Loucy (cell line): ENCODE measurements at regions not wholly inside any gene's neighbourhood (a gene's known extent, or its start where the extent isn't known, plus 50 kb on each side); places are given as distances from the start of the nearest gene placed in this dataset.

Experiments
- H2AFZ ChIP-seq: fragments of 200-600 bp; sonication (generic); 2 replicates; pipeline ENCODE4 v1.6.0; 2016; ENCODE audit warnings: antibody characterized with exemption, mild to moderate bottlenecking, low read length, moderate library complexity
- H3F3A ChIP-seq: fragments of 200-600 bp; 2 replicates; pipeline ENCODE4 v1.6.0; 2016; ENCODE audit warnings: antibody characterized with exemption, low read depth, mild to moderate bottlenecking
- H3K27me3 ChIP-seq: fragments of 200-600 bp; sonication (generic); 2 replicates; pipeline ENCODE4 v1.6.1; 2014; ENCODE audit warnings: low read length, mild to moderate bottlenecking; ENCODE audit not compliant: insufficient read depth, poor library complexity, severe bottlenecking
- H3K36me3 ChIP-seq: fragments of 200-600 bp; sonication (generic); 2 replicates; pipeline ENCODE4 v1.6.1; 2016; ENCODE audit warnings: low read length; ENCODE audit not compliant: insufficient read depth
- H3K4me1 ChIP-seq: fragments of 200-600 bp; sonication (generic); 2 replicates; pipeline ENCODE4 v1.5.1; 2014; ENCODE audit warnings: low read length, mild to moderate bottlenecking; ENCODE audit not compliant: insufficient read depth, poor library complexity, severe bottlenecking
- H3K4me2 ChIP-seq: fragments of 200-600 bp; sonication (generic); 2 replicates; pipeline ENCODE4 v1.6.0; 2014; ENCODE audit warnings: antibody characterized with exemption, low read length, low read depth, mild to moderate bottlenecking; ENCODE audit not compliant: poor library complexity, severe bottlenecking
- H3K4me3 ChIP-seq: fragments of 200-600 bp; sonication (generic); 2 replicates; pipeline ENCODE4 v1.5.1; 2014; ENCODE audit warnings: low read length, mild to moderate bottlenecking, mixed read lengths; ENCODE audit not compliant: poor library complexity, severe bottlenecking
- H3K79me2 ChIP-seq: fragments of 200-600 bp; sonication (generic); 2 replicates; pipeline ENCODE4 v1.6.1; 2014; ENCODE audit warnings: low read length; ENCODE audit not compliant: insufficient read depth
- H3K9ac ChIP-seq: fragments of 200-600 bp; sonication (generic); 2 replicates; pipeline ENCODE4 v1.6.0; 2014; ENCODE audit warnings: mild to moderate bottlenecking, low read depth, low read length, moderate library complexity; ENCODE audit not compliant: poor library complexity, severe bottlenecking
- H3K9me2 ChIP-seq: fragments of 200-600 bp; sonication (generic); replicated peaks from 2 replicates; pipeline ENCODE4 v1.6.1; 2016; ENCODE audit warnings: low read depth, low read length, mixed read lengths
- H3K9me3 ChIP-seq: fragments of 200-600 bp; sonication (generic); 2 replicates; pipeline ENCODE4 v1.6.1; 2014; ENCODE audit warnings: mild to moderate bottlenecking, antibody characterized with exemption, low read length, low read depth; ENCODE audit not compliant: insufficient read depth
- H4K20me1 ChIP-seq: fragments of 200-600 bp; sonication (generic); 2 replicates; pipeline ENCODE4 v1.6.0; 2014; ENCODE audit warnings: antibody characterized with exemption, low read length, mild to moderate bottlenecking; ENCODE audit not compliant: insufficient read depth, poor library complexity, severe bottlenecking
- CTCF ChIP-seq: fragments of 200-600 bp; sonication (generic); conservative IDR thresholded peaks from 2 replicates; pipeline ENCODE4 v1.5.1; 2014; ENCODE audit warnings: mild to moderate bottlenecking, antibody characterized with exemption, low read length
- EZH2phosphoT487 ChIP-seq: fragments of 200-600 bp; IDR thresholded peaks from 2 replicates; pipeline ENCODE4 v1.6.1; 2018; ENCODE audit warnings: antibody characterized with exemption, mild to moderate bottlenecking, moderate library complexity, borderline replicate concordance

- no peaks in the 10 kb centered on the region for H3K36me3 ChIP-seq
- H3K9me2 ChIP-seq = no peaks in the 10 kb centered on the region
- H4K20me1 ChIP-seq = no peaks in the 10 kb centered on the region
- TF ChIP-seq EZH2phosphoT487 = no peak
- TF ChIP-seq CTCF = no peak
- H3K27me3 ChIP-seq = no peaks in the 10 kb centered on the region
- no peak overlapping the region for H2AFZ ChIP-seq
- H3K79me2 ChIP-seq = no peaks in the 10 kb centered on the region
- H3K4me3 ChIP-seq = no peak overlapping the region
- H3F3A ChIP-seq = no peaks in the 10 kb centered on the region
- H3K9ac ChIP-seq = no peak overlapping the region
- no peaks in the 10 kb centered on the region for H3K9me3 ChIP-seq
- no peak overlapping the region for H3K4me2 ChIP-seq
- H3K4me1 ChIP-seq = no peaks in the 10 kb centered on the region
Observed at GRCh38 chr5:158127536-158127935, 268.6 kb upstream of the CLINT1 start.

GRCh38 chr5:158126442-158127405, 267.8 kb upstream of the CLINT1 start:
- no peak for TF ChIP-seq CTCF
- TF ChIP-seq EZH2phosphoT487 = no peak

GRCh38 chr5:158124606-158125316, 265.8 kb upstream of the CLINT1 start:
- no peak overlapping the region for H2AFZ ChIP-seq
- H3K9me2 ChIP-seq = no peaks in the 10 kb centered on the region
- H3F3A ChIP-seq = no peaks in the 10 kb centered on the region
- peaks cover 8% of the 10 kb centered on the region for H3K4me1 ChIP-seq
- no peak for TF ChIP-seq EZH2phosphoT487
- no peak for TF ChIP-seq CTCF
- no peaks in the 10 kb centered on the region for H3K36me3 ChIP-seq
- H4K20me1 ChIP-seq = no peaks in the 10 kb centered on the region
- no peak overlapping the region for H3K9ac ChIP-seq
- H3K9me3 ChIP-seq = no peaks in the 10 kb centered on the region
- H3K27me3 ChIP-seq = no peaks in the 10 kb centered on the region
- no peak overlapping the region for H3K4me2 ChIP-seq
- H3K79me2 ChIP-seq = no peaks in the 10 kb centered on the region
- H3K4me3 ChIP-seq = no peak overlapping the region

More at GRCh38 chr5:158126442-158127405, 267.8 kb upstream of the CLINT1 start:
- Histone ChIP-seq H2AFZ (no peak overlapping the region), H3K9me3 (no peaks in the 10 kb centered on the region), H3K9me2 (no peaks in the 10 kb centered on the region), H3K9ac (no peak overlapping the region), H3F3A (no peaks in the 10 kb centered on the region), H3K27me3 (no peaks in the 10 kb centered on the region), H4K20me1 (no peaks in the 10 kb centered on the region), H3K36me3 (no peaks in the 10 kb centered on the region), H3K79me2 (no peaks in the 10 kb centered on the region), H3K4me3 (no peak overlapping the region), H3K4me2 (no peak overlapping the region), H3K4me1 (no peaks in the 10 kb centered on the region)
